HG03521 (cell line): ENCODE measurements at regions not wholly inside any gene's neighbourhood (a gene's known extent, or its start where the extent isn't known, plus 50 kb on each side); places are given as distances from the start of the nearest gene placed in this dataset.

Experiments used
- ATAC-seq: cut with Tn5 transposase; IDR thresholded peaks from one replicate; pipeline ENCODE4 v1.9.1; 2021; ENCODE audit warnings: mild to moderate bottlenecking, moderate library complexity; ENCODE audit not compliant: unreplicated experiment

- no peak for ATAC-seq
Measured at GRCh38 chr17:77726549-77727006, 231.9 kb upstream of the TNRC6C start.

GRCh38 chr17:77727037-77727615 is 231.4 kb upstream of the TNRC6C start:
- no peak for ATAC-seq

GRCh38 chr17:77728474-77728795 is 230.1 kb upstream of the TNRC6C start:
- ATAC-seq = no peak

- ATAC-seq = no peak
Measured at GRCh38 chr17:77728871-77729270, 229.6 kb upstream of the TNRC6C start.

DNA sequence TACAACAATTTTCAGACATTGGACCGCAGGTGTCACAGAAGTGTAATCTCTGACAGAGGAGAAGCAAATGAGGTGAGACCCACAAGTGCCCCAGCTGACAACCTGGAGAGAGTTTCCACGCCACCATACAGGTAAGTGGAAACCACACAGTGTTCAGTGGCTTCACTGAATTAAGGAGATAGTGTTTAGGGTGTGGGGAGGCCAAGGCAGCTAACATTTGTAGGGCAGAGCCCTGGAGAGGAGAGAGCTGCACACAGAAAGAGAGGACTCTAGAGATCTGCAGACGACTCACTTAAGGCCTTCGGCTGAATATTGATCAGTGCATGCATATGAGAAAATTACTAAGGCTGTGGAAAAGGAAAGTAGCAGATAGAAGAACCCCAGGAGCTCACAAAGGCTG is 228.9 kb upstream of the TNRC6C start:
- no peak for ATAC-seq

- no peak for ATAC-seq
Measured at GRCh38 chr17:77730376-77730775, 228.1 kb upstream of the TNRC6C start.

DNA sequence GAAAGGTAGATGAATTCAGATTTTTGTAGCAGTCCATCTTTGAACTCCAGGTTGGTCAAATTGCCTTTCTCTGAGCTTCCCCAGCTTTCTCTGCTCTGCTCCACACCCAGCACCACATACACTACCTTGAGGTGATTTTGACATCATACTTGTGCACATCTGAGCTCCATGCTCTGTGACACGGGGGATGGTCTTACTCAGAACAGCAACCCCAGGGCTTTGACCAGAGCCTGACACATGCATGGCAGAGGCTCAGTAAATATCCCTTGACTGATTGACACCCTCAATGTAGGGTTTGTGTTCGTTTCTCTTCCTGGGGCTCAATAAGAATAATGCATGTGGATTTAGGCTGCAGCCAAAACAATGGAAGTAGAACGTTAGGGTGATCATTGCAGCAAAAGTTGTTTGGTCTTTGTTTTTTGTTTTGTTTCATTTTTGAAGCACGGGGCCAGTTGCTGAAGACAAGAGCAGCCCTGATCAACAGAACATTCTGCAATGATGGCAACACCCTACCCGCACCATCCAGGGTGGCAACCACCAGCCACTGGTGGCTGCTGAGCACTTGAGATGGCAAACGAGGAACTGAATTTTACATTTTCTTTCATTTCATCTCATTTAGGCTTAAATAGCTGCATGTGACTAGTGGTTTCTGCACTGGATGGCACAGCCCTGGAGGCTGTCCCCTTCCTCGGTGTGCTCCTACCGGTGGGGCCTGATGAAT is 224.8 kb upstream of the TNRC6C start:
- ATAC-seq = no peak

- no peak for ATAC-seq
Measured at GRCh38 chr17:77734371-77735080, 224.0 kb upstream of the TNRC6C start.

DNA sequence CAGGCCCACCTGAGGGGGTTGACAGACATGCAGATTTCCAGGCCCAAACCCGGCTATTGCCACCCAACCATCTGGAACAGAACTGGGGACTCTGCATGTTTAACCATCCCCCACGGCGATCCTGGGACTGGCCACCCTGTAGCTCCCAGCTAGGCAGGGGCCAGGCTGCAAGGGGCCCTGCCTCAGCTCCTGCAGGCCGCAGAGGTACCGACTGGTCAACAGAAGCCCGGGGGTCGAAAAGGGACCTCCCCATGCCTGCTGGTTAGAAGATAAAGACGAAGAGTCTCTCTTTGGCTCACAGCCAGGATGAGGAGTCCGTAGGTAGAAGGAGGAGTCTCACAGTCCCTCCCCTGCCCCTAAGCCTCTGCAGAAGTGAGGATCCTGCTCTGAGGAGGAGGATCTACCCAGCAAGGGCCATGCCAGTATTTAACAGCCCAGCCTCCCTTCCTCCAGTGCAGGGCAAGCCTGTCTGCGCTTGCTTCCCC is 223.4 kb upstream of the TNRC6C start:
- ATAC-seq = no peak

DNA sequence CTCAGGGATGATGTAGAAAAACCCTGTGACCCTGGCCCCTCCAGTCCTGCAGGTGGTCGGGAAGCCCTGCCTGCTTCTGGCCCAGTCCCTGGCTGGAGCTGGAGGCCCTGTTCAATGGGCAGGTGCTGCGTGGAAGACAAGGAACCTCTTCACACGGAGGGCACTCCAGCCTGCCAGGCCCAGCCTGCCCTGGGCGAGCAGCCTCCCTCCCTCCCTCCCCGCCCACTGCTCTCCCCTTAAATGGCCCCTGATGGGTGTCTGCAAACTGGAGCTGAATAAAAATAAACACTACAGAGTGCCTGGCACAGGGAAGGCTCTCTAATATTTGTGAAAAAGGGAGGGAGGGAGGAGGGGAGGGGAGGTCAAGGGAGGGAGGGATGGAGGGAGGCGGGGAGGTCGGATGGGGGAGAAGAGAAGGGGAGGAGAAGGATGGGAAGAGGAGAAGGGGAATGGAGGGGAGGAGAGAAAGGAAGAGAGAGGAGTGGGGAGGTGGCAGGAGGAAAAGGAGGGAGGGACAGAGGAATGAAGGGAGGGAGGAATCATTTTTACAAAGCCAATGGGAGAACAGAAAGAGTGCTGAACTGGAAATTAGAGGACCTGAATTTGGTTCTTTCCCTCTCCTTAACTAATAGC is 222.8 kb upstream of the TNRC6C start:
- no peak for ATAC-seq

DNA sequence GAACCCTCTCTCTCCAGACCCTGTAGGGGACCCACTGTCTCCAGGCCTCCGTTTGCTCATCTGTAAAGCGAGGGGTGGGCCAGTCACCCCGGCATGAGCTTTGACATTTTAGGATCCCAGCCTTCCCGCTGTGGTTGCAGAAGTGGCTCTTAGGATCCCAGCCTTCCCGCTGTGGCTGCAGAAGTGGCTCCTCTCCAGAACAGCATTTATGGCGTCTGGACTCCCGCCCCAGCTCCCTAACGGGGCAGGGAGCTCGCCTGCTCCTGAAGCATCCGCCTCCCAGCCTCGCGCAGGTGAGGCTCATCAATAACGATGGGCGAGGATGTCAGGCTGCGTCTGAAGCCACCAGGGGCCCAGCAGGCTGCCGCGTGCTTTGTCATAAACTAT is 222.3 kb upstream of the TNRC6C start:
- ATAC-seq = no peak

- ATAC-seq = no peak
Measured at GRCh38 chr17:77736721-77737120, 221.8 kb upstream of the TNRC6C start.

DNA sequence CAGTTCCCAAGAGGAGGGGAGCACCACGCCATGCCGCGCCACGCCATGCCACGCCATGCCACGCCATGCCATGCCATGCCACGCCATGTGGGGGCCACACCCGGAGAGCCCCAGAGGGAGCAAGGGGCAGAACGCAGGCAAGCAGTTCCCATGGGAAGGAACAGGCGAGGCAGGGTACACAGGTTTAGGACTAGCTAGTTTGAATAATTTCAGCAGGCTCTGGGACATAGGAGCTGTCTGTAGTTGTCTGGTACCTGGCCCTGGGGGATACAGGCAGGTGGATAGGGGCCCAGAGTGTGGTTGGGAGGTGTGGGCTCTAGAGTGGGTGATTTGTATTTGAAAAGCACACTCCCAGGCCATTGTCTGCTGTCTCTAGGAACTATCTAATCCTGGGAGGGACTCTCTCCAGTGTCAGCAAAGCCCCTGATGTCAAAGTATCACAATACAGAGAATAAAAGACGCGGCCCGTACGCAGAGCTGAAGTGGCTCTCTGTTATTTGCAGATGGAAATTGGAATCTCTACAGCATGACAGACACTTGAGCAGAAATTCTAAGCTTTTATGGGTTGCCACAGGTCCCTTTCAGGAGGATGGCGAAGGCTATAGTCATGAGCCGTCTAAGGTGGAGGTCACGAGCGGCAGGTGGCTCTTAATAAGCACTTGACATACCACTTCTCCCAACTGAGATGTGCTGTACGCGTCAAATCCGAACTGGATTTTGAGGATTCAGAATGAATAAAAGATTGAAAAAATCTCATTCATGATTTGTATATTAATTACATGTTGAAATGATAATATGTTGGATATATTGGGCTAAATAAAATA is 220.8 kb upstream of the TNRC6C start:
- no peak for ATAC-seq

GRCh38 chr17:77738751-77739531 is 219.6 kb upstream of the TNRC6C start:
- ATAC-seq = no peak

GRCh38 chr17:77740481-77740880 is 218.0 kb upstream of the TNRC6C start:
- no peak for ATAC-seq

GRCh38 chr17:77741109-77741508 is 217.4 kb upstream of the TNRC6C start:
- ATAC-seq = no peak

- no peak for ATAC-seq
Measured at GRCh38 chr17:77742579-77742978, 215.9 kb upstream of the TNRC6C start.

DNA sequence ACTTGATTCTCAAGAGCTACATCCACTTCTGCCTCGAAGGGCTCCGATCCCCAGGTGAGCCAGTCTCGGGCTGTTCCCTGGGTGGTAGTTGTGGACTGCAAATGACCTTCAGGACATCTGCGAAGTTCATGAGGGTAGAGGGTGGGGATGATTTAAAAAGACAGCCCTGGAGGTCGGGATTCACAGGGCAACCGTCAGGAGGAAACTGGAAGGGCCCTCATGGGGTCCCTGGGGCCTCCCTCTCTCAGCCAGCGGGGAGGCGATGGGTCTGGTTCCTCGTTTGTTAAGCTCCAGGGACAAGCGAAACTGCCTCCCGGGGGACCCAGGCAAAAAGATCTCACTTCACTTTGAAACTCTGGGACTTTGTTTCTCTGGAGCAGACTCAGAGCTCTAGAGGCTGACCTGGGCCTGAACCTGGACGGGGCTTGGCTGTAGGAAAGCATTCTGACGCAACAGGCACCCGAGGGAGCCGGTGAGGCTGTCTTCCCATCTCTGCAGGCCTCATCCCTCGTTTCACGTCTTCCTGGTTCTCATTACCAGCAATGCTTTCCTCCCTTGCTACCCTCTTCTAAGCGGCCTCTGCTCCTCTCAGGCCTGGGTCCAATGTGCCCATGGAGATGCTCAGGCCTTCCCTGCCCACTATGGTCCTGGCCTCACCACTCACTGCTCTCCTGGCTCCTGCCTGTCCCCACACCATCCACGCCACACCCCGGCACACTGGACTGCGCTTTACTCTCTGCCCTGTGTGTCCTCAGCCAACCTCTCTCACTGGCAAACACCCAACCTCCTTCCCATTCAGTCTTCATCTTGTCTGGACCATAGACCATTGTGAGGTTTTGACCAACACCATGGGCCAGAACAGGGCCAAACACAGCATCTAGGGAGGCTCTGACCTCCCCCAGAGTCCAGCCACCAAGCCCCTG is 214.2 kb upstream of the TNRC6C start:
- ATAC-seq = no peak

DNA sequence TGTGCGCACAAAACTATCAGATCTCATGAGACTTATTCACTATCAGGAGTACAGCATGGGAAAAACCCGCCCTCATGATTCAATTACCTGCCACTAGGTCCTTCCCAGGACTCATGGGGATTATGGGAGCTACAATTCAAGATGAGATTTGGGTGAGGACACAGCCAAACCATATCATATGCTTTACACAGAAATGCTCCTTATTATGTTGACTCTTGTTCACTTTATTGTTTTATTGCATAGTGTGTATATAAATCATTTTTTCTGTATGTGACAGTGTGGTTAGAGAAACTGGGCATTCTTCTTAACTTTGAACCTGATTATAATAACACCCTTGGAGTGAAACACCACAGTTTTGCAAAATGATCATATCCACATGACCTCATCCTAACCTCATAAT is 212.8 kb upstream of the TNRC6C start:
- no peak for ATAC-seq
